T-helper 1 cell (primary cell): ENCODE measurements at regions not wholly inside any gene's neighbourhood (a gene's known extent, or its start where the extent isn't known, plus 50 kb on each side); places are given as distances from the start of the nearest gene placed in this dataset.

Experiments used
- DNase-seq, 5 donors: peaks; one replicate each; pipeline ENCODE4 v3.0.0-alpha.2; 2012 to 2020

- DNase-seq: no peak
Observed at GRCh38 chr4:59936566-59936965, 1263.6 kb upstream of the ADGRL3 start.

- DNase-seq: no peak
Observed at GRCh38 chr4:59938166-59938565, 1262.0 kb upstream of the ADGRL3 start.

- no peak for DNase-seq
Observed at GRCh38 chr4:59945277-59945676, 1254.8 kb upstream of the ADGRL3 start.

GRCh38 chr4:59945716-59946115, 1254.4 kb upstream of the ADGRL3 start:
- DNase-seq: no peak

GRCh38 chr4:59956366-59956765, 1243.8 kb upstream of the ADGRL3 start:
- DNase-seq: no peak

- no peak for DNase-seq
Observed at GRCh38 chr4:59960143-59960542, 1240.0 kb upstream of the ADGRL3 start.

- DNase-seq: no peak
Observed at GRCh38 chr4:59966758-59967157, 1233.4 kb upstream of the ADGRL3 start.

GRCh38 chr4:59968796-59969195, 1231.3 kb upstream of the ADGRL3 start:
- no peak for DNase-seq

GRCh38 chr4:59969909-59970308, 1230.2 kb upstream of the ADGRL3 start:
- no peak for DNase-seq

- DNase-seq: no peak
Observed at GRCh38 chr4:59971952-59972351, 1228.2 kb upstream of the ADGRL3 start.

- DNase-seq: no peak
Observed at GRCh38 chr4:59973492-59973891, 1226.6 kb upstream of the ADGRL3 start.

GRCh38 chr4:59979061-59979460, 1221.1 kb upstream of the ADGRL3 start:
- DNase-seq: no peak

- no peak for DNase-seq
Observed at GRCh38 chr4:59983852-59984251, 1216.3 kb upstream of the ADGRL3 start.

GRCh38 chr4:59987289-59987688, 1212.8 kb upstream of the ADGRL3 start:
- DNase-seq: no peak

GRCh38 chr4:59994118-59994517, 1206.0 kb upstream of the ADGRL3 start:
- no peak for DNase-seq

GRCh38 chr4:60002603-60003337, 1197.4 kb upstream of the ADGRL3 start:
- no peak for DNase-seq

- DNase-seq: no peak
Observed at GRCh38 chr4:60013464-60014184, 1186.5 kb upstream of the ADGRL3 start.

- no peak for DNase-seq
Observed at GRCh38 chr4:60016971-60017370, 1183.2 kb upstream of the ADGRL3 start.

- no peak for DNase-seq
Observed at GRCh38 chr4:60019180-60019579, 1180.9 kb upstream of the ADGRL3 start.

- DNase-seq: no peak
Observed at GRCh38 chr4:60019946-60020345, 1180.2 kb upstream of the ADGRL3 start.

GRCh38 chr4:60020389-60020788, 1179.7 kb upstream of the ADGRL3 start:
- no peak for DNase-seq

- DNase-seq: no peak
Observed at GRCh38 chr4:60033826-60034225, 1166.3 kb upstream of the ADGRL3 start.

GRCh38 chr4:60034361-60034760, 1165.8 kb upstream of the ADGRL3 start:
- no peak for DNase-seq

GRCh38 chr4:60039908-60040307, 1160.2 kb upstream of the ADGRL3 start:
- DNase-seq: no peak
